ENCODE measurements at regions not wholly inside any gene's neighbourhood (a gene's known extent, or its start where the extent isn't known, plus 50 kb on each side); places are given as distances from the start of the nearest gene placed in this dataset.

- Histone ChIP-seq H3K36me3 (peaks cover 27% of the 10 kb centered on the region), H3K27ac (no peak overlapping the region), H3K4me1 (ENCODE audit: low read depth) (no peaks in the 10 kb centered on the region), H3K27me3 (no peaks in the 10 kb centered on the region), H3K9me3 (ENCODE audit: low read depth) (no peaks in the 10 kb centered on the region), H3K4me3 (no peak overlapping the region)
- no peak for TF ChIP-seq CTCF (IDR thresholded peaks at IDR 0.05; ENCODE audit: low read depth, low read length)
- no peak for DNase-seq (ENCODE audit: low read depth in 1 of 2, low spot score in 1 of 2)
These were observed 58.0 kb upstream of the SLC4A11 start for GRCh38 chr20:3297079-3297378.

- H3K27ac ChIP-seq = no peak overlapping the region
- H3K27me3 ChIP-seq = no peaks in the 10 kb centered on the region
- H3K4me1 ChIP-seq (ENCODE audit: low read depth) = no peaks in the 10 kb centered on the region
- H3K4me3 ChIP-seq = no peak overlapping the region
- DNase-seq (ENCODE audit: low read depth in 1 of 2, low spot score in 1 of 2) = no peak
- no peaks in the 10 kb centered on the region for H3K9me3 ChIP-seq (ENCODE audit: low read depth)
- H3K36me3 ChIP-seq = peaks cover 28% of the 10 kb centered on the region
- TF ChIP-seq CTCF (IDR thresholded peaks at IDR 0.05; ENCODE audit: low read depth, low read length) = no peak
These were observed 57.5 kb upstream of the SLC4A11 start for GRCh38 chr20:3296261-3297078.

Measured in cardiac muscle cell (in vitro differentiated cells and primary cell).